Loucy (cell line): ENCODE measurements at regions not wholly inside any gene's neighbourhood (a gene's known extent, or its start where the extent isn't known, plus 50 kb on each side); places are given as distances from the start of the nearest gene placed in this dataset.

Experiments used
- CTCF ChIP-seq: fragments of 200-600 bp; sonication (generic); conservative IDR thresholded peaks from 2 replicates; pipeline ENCODE4 v1.5.1; 2014; ENCODE audit warnings: mild to moderate bottlenecking, antibody characterized with exemption, low read length
- EZH2phosphoT487 ChIP-seq: fragments of 200-600 bp; IDR thresholded peaks from 2 replicates; pipeline ENCODE4 v1.6.1; 2018; ENCODE audit warnings: antibody characterized with exemption, mild to moderate bottlenecking, moderate library complexity, borderline replicate concordance

- no peak for TF ChIP-seq CTCF
- no peak for TF ChIP-seq EZH2phosphoT487
Measured at GRCh38 chr1:242800521-242800920, 276.0 kb upstream of the PLD5 start.
